ENCODE measurements at regions not wholly inside any gene's neighbourhood (a gene's known extent, or its start where the extent isn't known, plus 50 kb on each side); places are given as distances from the start of the nearest gene placed in this dataset.

DNA sequence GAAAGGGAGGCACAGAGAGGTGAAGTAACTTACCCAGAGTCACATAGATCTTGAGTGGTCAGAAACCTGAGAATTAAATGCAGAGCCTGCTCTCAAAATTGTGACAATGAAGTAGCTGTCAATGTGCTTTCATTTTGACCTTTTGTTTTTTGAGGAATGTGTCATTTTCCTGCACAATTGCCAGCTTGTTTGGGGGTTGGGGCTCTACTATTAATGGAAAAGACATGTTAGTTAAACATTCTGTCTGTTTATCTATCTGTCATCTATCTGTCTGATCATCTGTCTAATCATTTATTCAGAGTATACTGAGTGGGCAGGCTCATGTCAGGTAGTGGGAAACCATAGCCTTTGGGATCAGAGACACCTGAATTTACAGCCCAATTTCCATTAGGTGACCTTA, 428.4 kb downstream of the TSN start:
- DNase-seq, result no peak

DNA sequence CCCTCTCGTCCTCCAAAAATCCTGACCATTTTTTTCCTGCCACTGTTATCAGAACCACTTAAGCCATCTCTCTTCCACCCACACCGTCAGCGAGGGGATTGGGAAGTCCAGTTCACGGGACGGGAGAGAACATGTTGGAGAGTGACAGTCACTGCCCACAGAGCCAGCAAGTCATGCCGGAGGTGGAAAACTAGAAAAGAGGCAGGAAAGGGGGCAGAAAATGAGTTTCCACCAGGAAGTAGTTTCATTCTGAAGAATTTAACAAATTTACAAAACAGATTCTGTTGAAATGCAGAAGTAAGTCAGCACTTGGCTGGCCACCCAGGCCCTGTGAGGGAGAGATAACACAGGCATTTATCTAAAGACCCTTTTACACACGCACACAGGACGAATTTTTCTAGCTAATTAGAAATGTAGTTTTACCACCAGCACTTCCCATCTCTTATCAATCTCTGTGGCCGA, 431.3 kb downstream of the TSN start:
- no peak for DNase-seq

DNA sequence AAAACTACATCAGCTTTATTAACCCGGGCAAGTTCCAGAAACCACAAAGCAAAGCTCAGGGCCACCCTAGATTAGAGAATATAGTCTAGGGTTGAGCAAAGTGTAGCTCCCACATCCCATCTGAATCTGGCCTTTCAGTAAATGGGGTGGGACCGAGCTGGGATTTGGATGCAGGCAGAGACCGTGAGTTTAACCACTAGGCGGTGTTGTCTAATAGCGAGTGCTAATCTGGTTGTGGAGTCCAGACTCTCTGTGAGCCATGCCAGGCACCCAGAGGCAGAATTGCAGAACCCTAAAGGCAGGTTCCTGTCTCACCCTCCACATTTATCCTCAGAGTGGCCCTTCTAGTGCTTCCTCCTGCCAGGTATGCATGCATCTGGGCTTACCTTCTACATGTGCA, 435.9 kb downstream of the TSN start:
- no peak for DNase-seq

DNA sequence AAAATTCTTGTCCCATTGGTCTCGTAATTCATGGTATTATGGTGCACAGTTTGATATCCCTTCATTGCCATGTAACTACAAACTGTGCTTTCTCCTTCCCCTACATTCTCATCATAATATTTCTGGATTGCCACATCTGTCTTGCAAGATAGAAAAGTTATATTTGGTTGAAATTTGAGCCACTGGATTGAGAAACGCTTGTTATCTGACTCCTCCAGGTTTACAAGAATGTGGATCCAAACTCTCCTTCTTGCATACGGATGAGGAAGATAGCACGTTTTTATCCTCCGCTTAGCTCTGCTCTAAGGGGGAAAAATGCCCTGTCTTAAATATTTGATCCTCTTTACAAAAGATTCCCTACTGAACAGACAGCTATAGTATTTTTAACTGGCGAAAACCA, 438.2 kb downstream of the TSN start:
- DNase-seq, result no peak

DNA sequence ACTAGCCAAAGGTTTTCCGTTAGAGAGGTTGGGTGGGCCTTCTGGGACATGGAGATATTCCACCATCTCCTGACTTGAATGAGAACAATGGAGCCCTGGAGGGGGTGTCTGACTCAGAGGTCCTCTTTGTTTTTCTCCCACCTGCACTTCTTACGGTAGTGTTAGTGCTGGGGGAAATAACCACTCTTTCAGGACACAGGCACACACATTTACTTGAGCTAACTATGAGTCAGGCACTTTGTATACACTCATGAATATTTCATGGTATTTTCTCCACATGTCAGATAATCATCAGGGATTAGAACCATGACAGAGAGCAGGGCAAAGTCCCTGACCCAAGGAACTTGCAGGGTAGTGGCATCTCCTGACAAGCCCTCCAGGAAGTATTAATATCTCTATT, 439.1 kb downstream of the TSN start:
- no peak for DNase-seq

DNA sequence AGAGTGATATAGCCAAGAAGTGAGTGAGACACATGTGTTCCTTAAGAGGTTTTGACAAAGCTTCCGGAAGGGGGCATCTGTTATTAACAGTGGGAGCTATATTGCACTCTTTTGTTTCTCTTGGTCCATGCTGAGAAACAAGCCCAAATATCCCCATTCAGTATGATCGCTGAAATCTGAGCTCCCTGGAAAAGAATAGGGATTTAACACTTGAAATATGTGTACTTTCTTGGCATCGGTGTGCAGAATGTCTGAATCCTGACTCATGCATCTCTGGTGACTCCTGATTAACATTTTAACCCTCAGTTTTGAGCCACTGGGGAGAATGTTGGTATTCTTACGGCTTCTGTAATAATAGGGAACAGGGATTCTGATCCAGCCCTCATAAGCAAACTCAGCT, 448.1 kb downstream of the TSN start:
- DNase-seq, result no peak

DNA sequence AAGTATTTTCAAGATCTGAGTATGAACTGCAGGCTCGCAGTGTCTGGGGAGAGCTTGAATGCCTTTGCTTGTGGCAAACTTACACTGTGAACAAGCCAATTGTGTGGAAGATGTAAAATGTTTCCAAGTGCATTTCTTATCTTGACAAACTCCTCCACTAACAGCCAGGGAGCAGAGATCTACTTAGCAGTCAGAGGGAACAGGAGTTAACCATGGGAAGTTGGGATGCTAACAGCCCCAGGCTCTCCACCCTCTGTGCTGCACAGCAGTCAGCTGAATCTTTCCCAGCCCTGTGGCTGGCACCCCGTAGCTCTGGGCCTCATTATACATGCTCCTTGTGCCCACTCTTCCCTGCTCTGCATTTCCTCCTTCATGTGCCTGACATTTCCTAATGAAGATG, 450.2 kb downstream of the TSN start:
- DNase-seq, result no peak

DNA sequence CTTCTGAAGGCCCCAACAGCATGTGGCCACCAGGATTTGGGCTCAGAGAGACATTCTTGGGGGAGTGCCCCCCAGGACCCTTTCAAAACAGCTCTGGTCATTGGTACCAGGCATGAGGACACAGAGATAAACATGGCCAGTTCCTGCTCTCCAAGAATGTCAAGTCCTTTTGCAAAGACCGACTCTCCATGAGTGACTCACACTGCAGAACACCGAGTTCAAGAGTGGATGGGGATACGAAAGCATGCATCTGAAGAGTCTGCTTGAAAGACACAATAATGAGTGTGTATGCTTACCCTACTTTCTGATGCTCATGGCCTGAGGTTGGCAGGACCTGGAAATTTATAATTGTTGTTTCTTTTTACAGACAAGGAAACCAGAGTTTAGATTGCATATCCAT, 450.6 kb downstream of the TSN start:
- DNase-seq, result no peak

DNA sequence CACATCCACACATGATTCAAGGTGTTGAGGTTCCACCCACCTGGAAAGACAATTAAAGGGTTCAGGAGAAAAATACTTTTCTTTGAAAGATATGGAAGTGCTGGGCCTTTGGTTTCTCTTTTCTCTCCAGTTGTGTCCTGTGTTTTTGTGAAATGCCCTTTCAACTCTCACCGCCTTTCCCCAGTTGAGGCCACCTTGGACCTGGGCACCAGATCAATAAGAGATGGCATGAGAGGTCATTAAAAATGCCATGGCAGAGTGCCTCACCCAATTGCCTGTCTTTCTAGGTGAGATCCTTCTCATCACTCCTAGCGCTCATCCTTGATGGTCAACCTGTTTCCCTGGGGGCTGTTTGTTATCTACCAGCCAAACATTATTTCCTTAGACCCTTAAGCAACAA, 453.9 kb downstream of the TSN start:
- no peak for DNase-seq

DNA sequence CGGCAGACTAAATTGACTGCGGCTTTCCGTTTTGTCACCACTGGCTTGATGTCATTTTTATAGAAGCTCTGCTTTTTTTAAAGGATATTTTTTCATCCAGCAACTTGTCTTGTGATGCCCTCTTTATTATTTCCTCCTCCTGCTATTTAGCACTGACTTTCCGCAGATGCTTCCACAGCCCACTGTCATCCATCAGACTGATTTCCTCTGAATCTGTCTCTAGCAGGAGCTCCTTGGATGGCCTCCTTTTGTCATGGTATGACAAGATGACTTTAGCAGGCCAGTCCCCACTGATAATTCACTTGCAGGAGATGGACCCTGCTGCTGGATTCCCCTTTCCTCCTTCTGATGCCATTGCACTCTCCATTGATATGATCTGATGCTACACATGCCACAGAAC, 454.6 kb downstream of the TSN start:
- DNase-seq, result no peak

DNA sequence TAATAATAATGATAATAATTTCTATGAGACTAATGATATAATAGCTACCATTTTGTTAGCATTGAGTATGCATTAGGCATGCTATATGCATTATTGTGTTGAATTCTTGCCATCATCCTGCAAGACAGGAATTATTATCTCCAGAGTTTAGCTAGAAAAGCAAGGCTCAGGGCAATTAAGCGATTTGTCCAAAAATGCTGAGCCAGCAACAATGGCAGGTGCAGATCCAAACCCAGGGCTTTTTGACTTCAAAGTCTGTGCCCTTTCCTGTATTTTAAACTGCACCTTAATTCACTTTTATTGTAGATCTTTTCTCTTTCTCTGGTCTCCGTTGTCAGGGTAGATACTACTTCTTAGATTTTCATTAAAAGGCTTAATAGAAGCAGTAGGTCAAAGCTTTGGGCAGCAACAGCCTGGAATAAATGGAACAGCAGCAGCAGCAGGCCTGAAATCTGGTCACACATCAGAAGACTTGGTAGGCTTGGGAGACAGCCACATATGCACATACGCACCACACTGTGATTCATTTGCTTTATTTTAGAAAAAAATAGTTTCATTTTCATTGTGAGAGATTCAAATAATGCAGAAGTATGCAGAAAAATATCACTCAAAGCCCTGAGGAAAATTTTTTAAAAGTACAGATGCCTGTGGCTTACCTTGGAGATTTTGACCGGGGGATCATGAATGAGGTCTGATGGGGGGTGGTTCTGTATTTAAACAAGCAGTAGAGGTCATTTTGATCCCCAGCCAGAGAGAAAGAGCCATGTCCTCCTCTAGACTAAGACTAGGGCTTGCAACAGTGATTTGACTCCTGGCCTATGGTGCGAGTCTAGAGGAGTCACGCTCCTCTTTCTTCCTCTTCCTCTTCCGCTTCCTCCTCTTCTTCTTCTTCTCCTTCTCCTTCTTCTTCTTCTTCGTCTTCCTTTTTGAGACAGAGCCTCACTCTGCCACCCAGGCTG, 455.7 kb downstream of the TSN start:
- no peak for DNase-seq

DNA sequence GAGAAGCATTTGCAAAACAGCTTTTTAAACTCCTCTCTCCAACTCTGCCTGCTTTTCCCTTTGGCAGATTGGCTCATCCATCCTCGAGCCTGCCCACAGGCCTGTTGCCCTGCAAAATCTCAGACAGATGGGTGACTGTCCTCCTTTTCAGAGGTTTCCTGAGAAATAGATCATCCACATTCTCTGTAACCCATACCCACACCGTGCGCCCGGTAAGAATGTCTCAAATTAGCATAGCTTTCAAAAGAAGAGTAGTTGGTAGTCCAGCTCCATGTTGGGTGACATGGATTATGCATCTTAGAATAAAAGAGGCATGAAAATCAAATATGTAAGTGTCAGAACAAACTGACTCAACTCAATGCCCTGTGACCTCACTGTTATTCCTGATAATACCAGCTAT, 457.9 kb downstream of the TSN start:
- DNase-seq, result no peak

DNA sequence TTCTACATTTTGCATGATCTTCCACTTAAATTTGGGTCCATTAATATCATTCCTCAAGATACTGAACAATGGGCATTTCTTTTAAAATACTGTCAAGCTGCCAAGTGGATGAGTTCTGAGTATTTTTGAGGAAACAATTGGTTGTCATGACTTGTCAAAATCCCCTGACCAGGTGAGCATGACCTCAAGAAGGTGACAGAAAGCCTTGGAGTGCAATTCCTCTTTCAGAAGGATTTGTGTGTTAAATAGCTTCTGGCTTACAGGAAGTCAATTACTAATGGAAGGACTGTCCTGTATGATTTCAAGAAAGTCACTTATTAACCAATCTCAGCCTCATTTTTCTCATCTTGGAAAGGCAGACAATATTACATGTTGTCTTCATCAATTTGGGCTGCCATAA, 460.6 kb downstream of the TSN start:
- no peak for DNase-seq

DNA sequence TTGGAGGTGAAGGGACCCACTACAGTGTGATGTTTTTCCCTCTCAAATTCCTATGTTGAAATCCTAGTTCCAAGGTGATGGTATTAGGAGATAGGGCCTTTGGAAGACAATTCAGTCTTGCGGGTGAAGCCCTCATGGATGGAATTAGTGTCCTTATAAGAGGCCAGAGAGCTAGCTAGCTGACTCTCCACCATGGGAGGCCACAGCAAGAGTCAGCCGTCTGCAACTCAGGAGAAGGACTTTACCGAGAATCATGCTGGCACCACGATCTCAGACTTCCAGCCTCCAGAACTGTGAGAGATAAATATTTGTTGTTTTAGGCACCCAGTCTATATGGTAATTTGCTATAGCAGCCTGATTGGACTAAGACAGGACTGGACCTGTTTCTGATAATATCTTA, 461.4 kb downstream of the TSN start:
- no peak for DNase-seq

DNA sequence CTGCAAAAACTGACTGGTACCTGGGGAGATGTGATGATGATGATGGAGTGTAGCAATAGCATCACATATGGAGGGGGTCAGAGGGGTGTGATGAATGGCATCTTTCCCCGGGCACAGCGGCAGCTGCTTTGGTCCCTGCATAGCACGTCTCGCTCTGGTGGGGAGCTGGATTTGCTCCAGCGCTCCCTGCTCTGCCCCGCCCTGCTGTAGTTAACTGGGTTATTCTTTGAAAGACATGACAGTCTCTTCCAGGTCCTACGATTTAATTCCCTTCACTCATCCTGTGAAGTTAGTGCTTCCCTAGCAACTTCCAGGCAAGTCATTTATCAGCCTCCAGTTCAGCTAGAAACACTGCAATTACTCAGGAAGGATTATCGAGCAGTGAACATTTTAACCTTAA, 463.1 kb downstream of the TSN start:
- no peak for DNase-seq

DNA sequence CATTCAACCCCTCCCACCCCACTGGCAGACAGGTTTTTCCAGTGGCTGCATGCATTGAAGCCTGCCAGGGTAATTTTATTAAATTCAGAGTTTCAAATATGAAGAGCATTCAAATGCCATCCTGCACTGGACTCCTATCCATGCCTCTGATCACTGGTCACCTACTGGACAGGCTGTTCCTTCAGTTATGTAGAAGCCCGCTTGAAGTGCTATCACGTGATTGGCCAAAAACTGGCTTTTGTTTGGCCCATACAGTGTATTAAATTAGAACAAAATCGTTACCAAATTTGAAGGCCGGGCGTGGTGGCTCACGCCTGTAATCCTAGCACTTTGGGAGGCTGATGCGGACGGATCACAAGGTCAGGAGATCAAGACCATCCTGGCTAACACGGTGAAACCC, 464.1 kb downstream of the TSN start:
- DNase-seq, result no peak

DNA sequence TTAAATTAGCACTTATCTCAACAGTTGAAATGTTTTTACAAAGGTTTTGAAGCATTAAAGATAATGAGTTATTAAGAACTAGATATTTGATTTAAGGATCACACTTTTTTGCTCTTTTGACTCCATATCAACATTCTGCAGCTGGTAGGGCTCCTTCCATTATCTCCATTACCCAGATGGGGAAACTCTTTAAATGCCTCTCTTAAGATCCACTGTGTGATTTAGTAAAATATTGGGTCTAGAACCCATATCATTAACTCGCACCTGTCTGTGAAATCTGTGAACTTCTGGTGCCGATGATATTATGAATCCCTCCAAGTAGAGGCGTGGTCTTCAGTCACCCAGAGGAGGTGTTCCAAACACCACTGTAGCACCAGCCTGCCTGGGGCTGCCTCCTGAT, 466.2 kb downstream of the TSN start:
- no peak for DNase-seq

DNA sequence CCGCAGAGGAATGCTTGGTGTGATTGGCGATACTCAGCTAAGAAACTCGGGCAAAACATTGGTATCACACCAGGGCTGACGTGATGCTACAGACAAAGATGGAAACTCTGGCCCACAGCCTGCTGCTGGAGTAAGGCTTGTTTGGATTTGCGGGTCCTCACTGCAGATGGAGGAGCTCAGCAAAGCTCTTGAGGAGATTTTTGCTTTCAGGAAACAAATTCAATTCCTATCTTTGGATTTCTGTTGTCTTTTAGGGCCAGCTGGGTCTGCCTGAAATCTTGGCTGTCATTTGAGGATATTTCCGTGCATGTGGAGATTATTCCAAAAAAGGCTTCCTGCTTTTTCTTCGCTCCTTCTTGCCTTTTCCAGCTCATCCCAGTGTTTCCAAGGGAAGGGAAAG, 475.8 kb downstream of the TSN start:
- DNase-seq, result no peak

DNA sequence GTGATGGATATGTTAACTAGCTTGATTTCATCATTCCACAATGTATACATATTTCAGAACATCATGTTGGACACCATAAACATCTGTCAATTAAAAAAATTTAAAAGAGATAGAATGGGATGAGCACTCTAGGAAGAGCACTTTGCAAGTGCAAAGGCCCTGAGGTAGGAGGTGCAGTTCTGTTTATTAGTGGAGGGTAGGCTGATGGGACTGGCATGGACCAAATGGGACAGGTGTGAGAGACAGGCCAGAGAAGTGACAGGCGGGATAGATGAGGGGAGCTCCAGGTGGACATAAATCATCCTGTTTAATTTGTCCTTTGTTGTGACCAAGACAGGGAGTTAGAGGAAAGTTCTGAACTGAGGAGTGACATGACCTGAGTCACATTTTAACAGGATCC, 477.9 kb downstream of the TSN start:
- no peak for DNase-seq

DNA sequence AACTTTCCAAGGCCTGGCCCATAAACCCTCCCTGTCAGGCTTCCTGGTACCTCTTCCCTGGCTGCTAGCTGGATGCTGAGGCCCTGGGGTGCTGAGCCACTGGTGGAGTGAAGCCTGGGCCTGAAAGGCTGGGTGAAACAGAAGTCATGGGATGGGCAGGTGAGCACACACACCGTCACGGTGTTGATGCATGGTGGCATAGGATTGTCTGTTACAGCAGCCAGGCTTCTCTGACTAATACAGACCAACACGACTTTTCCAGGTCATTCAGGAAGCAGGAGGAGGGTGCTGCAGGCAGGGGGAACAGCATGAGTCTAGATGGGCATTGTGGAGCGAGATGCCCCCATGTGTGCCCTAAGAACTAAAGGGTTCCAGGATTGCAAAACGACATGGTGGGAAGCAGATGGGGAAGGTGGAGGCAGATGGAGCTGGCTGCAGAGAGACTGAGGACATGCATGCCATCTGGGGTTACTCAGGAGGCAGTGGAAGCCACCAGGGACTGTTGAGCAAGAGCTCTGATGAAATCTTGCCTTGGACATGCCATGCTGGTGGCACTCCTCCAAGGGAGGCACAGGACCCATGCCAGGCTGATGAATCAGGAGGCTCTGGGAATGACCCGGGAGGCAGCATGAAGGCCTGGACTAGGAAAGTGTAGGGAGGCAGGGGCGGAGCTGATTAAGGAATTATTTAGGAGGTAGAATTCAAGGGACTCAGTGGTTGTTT, 480.9 kb downstream of the TSN start:
- no peak for DNase-seq

DNA sequence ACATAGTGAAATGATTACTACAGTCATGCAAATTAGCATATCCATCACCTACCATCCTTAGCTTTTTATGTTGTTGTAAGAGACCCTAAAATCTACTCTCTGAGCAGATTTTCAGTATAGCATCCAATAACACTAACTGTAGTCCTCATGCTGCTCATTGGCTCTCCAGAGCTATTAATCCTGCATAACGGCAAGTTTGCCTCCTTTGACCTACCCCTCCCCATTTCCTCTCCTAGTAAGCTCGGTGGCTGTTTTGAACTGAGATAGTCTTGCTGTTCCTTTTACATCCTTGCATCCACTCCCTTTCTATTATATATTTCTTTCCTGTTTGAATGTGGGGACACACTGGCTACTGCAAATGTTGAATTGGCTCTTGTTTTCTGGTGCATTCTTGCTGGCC, 481.5 kb downstream of the TSN start:
- no peak for DNase-seq

DNA sequence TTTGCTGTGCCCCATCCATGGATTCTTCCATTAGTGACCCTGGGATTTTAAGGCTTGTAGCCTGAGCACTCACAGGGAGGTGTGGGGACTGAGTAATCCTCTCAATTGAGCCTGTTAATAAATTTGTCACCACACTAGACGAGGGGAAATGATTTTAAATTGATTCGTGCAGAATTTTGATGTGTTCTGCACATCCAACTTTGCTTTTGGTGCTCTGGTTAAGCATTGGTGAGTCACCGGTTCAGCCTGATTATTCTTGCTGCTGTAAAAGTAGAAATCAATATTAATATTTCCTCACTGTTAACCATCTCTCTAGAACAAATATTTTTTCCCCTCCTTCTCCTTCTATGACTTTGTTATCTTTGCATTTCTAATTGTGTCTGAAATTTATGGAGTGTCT, 482.0 kb downstream of the TSN start:
- DNase-seq, result no peak

DNA sequence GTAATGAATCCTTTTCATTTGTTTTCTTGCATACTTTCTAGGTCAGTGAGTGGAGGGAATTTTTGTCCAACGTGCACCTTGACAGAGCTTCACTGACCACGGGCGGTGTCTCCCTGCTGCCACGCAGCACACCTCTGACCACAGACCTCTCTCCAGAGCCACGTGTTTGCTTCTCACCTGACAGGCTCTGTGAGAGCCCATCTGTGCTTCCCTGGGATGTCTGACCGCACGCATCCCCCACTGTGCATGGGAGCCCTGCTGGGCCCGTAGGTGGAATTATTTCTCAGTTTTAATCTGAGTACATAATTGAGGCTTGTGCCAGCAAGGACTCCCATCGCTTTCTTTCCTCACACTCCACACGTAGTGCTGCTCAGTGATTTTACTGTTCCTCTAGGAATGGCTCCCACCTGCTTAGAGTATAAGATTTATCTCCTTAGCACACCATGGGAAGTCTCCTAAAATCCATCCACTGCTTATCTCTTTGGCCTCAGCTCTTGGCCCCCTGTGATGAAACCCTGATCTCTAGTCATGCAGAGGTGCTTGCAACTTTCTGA, 482.6 kb downstream of the TSN start:
- no peak for DNase-seq

DNA sequence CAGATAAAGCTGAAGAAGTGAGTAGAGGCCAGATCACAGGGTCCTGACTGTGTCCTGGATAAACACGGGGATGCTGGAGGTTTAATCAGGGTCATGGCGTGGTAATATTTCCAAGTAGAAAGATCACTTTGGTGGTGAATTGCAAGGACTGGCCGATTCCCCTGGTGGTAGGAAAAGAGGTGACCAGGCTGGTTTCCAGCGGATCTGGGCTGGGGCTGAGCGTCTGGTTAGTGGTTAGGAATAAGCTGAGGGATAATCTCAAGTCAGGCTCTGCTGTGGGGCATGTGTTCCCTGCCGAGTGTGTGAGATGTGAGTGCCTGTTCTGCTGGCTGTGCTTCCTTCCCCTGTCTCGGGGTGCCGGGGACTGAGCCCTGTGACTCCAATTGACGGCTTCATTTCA, 484.0 kb downstream of the TSN start:
- no peak for DNase-seq

Measured in activated CD4-positive, alpha-beta T cell treated with anti-CD3 and anti-CD28 coated beads, Interleukin-2, amount 50 U/mL, for 48 hours (primary cell).